Testis (tissue), 2 donors: ENCODE measurements at regions not wholly inside any gene's neighbourhood (a gene's known extent, or its start where the extent isn't known, plus 50 kb on each side); places are given as distances from the start of the nearest gene placed in this dataset.

Experiments used
- CTCF ChIP-seq, 3 experiments: fragments of 450-650 bp in 2 of 3; fragments of 200-600 bp in 1 of 3; sonication (generic) in 1 of 3; IDR thresholded peaks; one replicate each; pipeline ENCODE4 v1.5.1; 2016 to 2019; ENCODE audit warnings: antibody characterized with exemption in 3 of 3, mild to moderate bottlenecking in 2 of 3, moderate library complexity in 1 of 3
- POLR2A ChIP-seq: fragments of 450-650 bp; IDR thresholded peaks from one replicate; pipeline ENCODE4 v1.6.1; 2017; ENCODE audit warnings: antibody characterized with exemption, mild to moderate bottlenecking, moderate library complexity

- no peak for TF ChIP-seq CTCF (IDR thresholded peaks at IDR 0.05)
- no peak for TF ChIP-seq POLR2A
Measured at GRCh38 chr9:7237473-7238246, 479.9 kb downstream of the KDM4C start.
